ENCODE measurements at regions not wholly inside any gene's neighbourhood (a gene's known extent, or its start where the extent isn't known, plus 50 kb on each side); places are given as distances from the start of the nearest gene placed in this dataset.

- no peak for DNase-seq
Observed at GRCh38 chr3:139732729-139733128, 55.0 kb upstream of the NMNAT3 start.

GRCh38 chr3:139729300-139729699 lies 51.5 kb upstream of the NMNAT3 start:
- no peak for DNase-seq

DNA sequence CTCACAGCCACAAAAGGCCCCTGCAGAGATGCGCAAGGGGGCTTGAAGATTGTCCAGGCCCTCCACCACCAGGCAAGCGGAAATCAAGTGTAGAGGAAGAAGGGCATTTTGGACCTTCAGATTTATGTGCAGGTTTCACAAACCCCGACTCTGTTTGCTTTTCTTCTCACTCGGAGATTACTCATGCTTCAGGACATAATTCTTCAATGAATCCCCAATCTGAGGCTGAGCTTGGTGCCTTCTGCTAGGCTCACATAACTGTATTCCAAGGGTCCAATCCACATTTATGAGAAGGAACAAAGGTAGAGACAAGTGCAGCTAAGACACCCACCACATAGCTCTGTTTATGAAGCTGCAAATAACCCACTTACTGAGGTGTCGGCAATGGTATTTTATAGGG lies 50.6 kb upstream of the NMNAT3 start:
- DNase-seq: no peak

Measured in right kidney (tissue), 1 donor.